T47D (cell line): ENCODE measurements at regions not wholly inside any gene's neighbourhood (a gene's known extent, or its start where the extent isn't known, plus 50 kb on each side); places are given as distances from the start of the nearest gene placed in this dataset.

ENCODE experiments used
- DNase-seq, 2 experiments: peaks; one replicate each; pipeline versions ENCODE4 v3.0.0 to v3.0.0-alpha.2; 2011 to 2012; ENCODE audit warnings: low read depth in 1 of 2, low spot score in 1 of 2
- JUND ChIP-seq: IDR thresholded peaks from 2 replicates; pipeline ENCODE4 v1.6.1; 2012; ENCODE audit warnings: low read depth
- in situ Hi-C: cut with HindIII; loops from 2 replicates; pipeline ENCODE4 v1.10.0; 2016; ENCODE audit warnings: low sequenced_read_pairs, low pct_unique_long_range_greater_than_20kb

DNA sequence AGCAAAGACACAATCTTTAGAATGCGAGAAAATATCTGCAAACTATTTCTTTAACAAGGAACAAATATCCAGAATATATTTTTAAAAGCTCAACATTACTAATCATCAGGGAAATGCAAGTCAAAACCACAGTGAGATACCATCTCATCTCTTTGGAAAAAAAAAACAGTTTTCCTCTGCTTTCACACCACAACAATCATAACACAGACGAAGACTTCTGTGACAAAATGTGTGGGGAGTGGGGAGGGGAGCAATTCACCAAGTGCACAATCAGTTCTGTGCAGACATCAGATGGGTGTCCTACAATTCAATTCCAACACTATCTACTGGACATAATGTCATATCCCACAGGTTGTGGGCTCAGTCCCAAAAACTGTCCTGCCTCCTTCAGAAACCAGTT, 293.2 kb upstream of the SLC7A11 start:
- no peak for DNase-seq
- in situ Hi-C loops = no loop called here
- TF ChIP-seq JUND = no peak

DNA sequence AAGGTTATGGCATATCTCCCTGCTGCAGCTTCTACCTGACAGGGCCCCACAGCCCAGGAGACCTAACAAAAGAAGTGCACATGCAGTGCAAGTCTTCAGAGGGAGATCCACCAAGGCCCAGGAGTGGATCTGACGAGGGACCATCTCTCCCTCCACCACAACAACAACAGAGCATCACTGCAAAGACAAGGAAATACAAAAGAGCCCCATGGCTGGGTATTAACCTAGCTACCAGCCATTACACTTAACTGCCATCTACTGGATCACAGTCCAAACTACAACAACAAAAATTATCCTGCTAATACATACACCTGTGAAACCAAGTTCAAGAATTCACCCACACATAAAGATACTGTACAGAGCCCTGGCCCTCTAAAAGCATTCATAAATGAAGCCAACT, 280.2 kb upstream of the SLC7A11 start:
- in situ Hi-C loops = no loop called here
- DNase-seq = peak; percentile 19 to 48
- no peak for TF ChIP-seq JUND

GRCh38 chr4:138521809-138522208, 279.7 kb upstream of the SLC7A11 start:
- no peak for DNase-seq
- no peak for TF ChIP-seq JUND
- in situ Hi-C loops = no loop called here

- no peak for DNase-seq
- in situ Hi-C loops = no loop called here
- no peak for TF ChIP-seq JUND
Observed at GRCh38 chr4:138519436-138519835, 277.3 kb upstream of the SLC7A11 start.

DNA sequence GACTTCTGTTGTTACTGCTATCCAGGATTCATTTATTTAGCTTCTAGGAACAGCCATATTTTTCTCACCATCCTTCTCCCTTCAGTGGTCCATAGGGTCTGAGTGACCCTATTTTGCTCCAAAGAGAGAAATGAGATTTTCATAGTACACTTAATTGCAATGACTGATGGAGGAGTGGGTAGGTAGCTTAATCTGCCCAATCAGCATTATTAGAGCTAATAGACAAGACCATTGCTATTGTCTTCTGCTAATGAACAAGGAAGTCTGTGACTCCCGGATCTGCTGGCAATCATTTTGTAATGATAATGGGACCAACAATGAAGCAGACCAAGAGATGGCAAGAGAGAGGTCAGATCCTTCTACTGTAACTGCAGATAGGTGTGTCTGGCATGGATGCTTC, 271.4 kb upstream of the SLC7A11 start:
- no peak for TF ChIP-seq JUND
- DNase-seq = no peak

DNA sequence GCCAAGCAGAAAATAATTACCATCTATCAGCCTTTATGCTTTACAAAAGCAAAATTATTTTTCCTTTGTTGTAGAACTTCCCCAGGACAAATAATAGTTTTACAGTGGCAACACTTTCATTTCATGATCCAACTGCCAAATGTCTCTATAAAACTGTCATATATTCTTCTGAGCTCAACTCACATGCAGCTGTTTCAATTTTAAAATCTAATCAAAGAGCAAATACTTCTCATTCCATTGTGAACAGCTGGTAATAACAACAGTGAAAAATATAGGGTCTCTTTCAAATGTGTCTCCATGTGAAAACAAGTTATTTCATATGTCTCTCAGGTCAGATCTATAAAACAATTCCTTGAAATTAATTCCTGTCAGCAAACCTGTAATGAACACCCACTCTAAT, 270.6 kb upstream of the SLC7A11 start:
- in situ Hi-C loops = no loop called here
- no peak for DNase-seq
- TF ChIP-seq JUND = no peak

More for the DNA sequence above, 271.4 kb upstream of the SLC7A11 start:
- in situ Hi-C loops = no loop called here

DNA sequence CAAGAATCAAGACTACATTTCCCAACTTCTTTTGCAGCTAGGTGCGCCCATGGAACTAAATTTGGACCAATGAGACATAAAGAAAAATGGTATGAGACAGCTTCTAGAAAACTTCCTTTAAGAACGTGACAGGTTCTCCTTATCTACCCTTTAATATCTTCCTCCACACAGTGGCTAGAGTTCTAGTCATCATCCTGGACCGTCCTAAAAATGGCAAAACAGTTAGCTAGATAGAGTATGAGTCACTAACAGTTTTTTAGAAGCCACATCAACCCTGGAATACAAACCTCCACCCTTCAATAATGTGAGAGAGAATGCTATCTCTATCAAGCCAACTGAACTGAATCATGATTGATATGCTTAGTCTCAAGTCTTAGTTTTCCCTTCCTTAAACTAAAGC, 267.9 kb upstream of the SLC7A11 start:
- no peak for TF ChIP-seq JUND
- no peak for DNase-seq
- in situ Hi-C loops = no loop called here

- in situ Hi-C loops = no loop called here
- no peak for DNase-seq
- TF ChIP-seq JUND = no peak
Observed at GRCh38 chr4:138509346-138509745, 267.2 kb upstream of the SLC7A11 start.

- in situ Hi-C loops = no loop called here
- no peak for DNase-seq
- no peak for TF ChIP-seq JUND
Observed at GRCh38 chr4:138507522-138507921, 265.4 kb upstream of the SLC7A11 start.

DNA sequence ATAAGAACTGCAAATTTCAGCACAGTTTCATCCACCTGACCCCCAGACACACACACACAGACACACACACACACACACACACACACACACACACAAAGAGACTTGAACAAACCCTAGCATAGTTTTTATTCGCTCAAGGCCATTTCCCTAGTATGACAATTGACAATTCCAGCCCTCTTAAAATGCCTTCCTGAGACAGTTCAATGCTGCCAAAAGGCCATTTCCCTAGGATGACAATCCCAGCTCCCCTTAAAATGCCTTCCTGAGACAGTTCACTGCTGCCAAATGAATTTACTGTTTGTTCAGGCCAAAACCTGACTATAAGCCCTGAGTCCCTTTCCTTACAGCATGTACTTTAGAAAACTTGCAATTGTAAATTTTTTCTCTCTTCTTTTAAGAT, 259.5 kb upstream of the SLC7A11 start:
- in situ Hi-C loops = no loop called here
- DNase-seq = no peak
- TF ChIP-seq JUND = no peak

- in situ Hi-C loops = no loop called here
- no peak for TF ChIP-seq JUND
- DNase-seq = no peak
Observed at GRCh38 chr4:138500869-138501268, 258.7 kb upstream of the SLC7A11 start.

DNA sequence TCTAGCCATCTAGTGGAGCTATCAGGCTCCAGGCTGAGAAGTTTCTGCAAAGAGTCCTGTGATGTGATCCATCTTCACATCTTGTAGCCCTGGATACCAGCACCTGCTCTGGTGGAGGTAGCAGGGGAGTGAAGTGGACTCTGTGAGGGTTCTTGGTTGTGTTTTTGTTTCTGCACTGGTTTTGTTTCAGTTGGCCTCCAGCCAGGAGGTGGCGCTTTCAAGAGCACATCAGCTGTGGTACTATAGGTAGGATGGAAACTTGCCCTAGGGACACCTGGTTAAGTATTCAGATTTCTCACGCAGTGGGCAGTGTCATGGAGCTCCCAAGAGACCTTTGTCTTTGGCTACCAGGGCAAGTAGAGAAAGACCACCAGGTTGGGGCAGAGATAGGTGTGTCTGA, 257.5 kb upstream of the SLC7A11 start:
- no peak for TF ChIP-seq JUND
- DNase-seq = no peak
- in situ Hi-C loops = no loop called here

DNA sequence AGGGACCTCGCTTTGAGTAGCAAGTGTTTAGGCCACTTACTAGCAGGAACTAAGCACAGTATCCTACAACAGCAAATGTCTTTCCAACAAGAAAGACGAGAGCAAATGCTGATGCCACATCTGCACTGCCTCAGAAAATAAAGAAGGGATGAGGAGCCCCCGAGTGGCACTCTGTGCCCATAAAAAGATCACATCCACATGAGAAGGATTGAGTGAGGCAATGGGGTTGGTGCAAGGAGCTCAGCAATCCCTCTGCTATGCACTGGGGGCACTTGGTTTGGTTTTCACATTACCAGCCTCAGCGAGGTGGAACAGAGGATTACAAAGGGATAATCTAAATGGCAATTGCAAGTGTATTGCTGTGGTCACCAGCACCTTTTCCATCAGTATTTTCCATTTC, 252.8 kb upstream of the SLC7A11 start:
- no peak for TF ChIP-seq JUND
- DNase-seq = peak in 1 of 2 experiments; percentile 45
- in situ Hi-C loops = no loop called here

DNA sequence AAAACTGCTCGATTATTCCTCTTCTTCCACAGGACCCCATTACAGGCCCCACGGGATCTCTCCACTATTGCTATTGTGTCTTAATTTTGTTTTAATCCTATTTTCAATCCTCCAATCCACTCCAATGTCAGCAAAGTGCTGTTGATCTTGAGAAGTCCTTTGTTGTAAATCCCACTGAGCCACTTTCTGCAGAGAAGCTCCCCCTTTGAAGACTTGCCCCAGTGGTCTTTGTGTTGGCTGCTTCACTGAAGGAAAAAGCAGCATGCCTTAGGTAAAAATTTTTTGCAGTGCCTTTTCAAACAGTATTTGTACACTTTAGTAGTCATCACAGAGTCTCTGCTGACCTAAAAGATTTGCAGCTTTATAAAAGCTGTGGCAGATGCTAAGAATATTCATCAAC, 252.0 kb upstream of the SLC7A11 start:
- TF ChIP-seq JUND = no peak
- no peak for DNase-seq
- in situ Hi-C loops = no loop called here
